Psoas muscle (tissue), 7 donors: ENCODE measurements at regions not wholly inside any gene's neighbourhood (a gene's known extent, or its start where the extent isn't known, plus 50 kb on each side); places are given as distances from the start of the nearest gene placed in this dataset.

Experiments used
- ATAC-seq, 4 donors: fragments of 200-7000 bp; cut with Tn5 transposase; one replicate each; pipeline ENCODE4 v1.9.1; 2020; ENCODE audit warnings: moderate library complexity in 3 of 4, mild to moderate bottlenecking in 2 of 4
- DNase-seq, 2 donors: peaks; one replicate each; pipeline ENCODE4 v3.0.0-alpha.2; 2020
- H3K27ac ChIP-seq: fragments of 200-600 bp; one replicate; pipeline ENCODE4 v1.8.0; 2022
- H3K27me3 ChIP-seq, 3 donors: fragments of 200-600 bp in 1 of 3; one replicate each; pipeline versions ENCODE4 v1.6.1 to v1.8.0; 2013 to 2022; ENCODE audit warnings: low read length in 2 of 3, mild to moderate bottlenecking in 2 of 3, moderate library complexity in 1 of 3; ENCODE audit not compliant: insufficient read depth in 3 of 3
- H3K36me3 ChIP-seq, 2 donors: fragments of 200-600 bp in 1 of 2; one replicate each; pipeline versions ENCODE4 v1.6.1 to v1.8.0; 2013 to 2022; ENCODE audit warnings: low read depth in 1 of 2, mild to moderate bottlenecking in 1 of 2, moderate library complexity in 1 of 2; ENCODE audit not compliant: insufficient read depth in 1 of 2
- H3K4me1 ChIP-seq: fragments of 200-600 bp; one replicate; pipeline ENCODE4 v1.8.0; 2022
- H3K4me3 ChIP-seq: fragments of 200-600 bp; one replicate; pipeline ENCODE4 v1.8.0; 2022; ENCODE audit warnings: mild to moderate bottlenecking
- H3K9me3 ChIP-seq: fragments of 200-600 bp; one replicate; pipeline ENCODE4 v1.8.0; 2022
- WGBS, 3 donors: extraction: QIAGEN DNeasy Blood & Tissue Kit; methylation state at CpG; one replicate each; pipeline versions ENCODE4 v1.1.6 to v1.1.7; 2013; 5-methylcytosine and 5-hydroxymethylcytosine counted together
- intact Hi-C, 2 donors: fragments of 100-400 bp; cut with DNase I; formaldehyde crosslinking; loops; one replicate each; pipeline versions ENCODE4 v1.11.0 to v1.14.2; 2022
- TF ChIP-seq, protein P1 (sequence below): fragments of 200-600 bp; IDR thresholded peaks from one replicate; pipeline ENCODE4 v1.8.0; 2022; ENCODE audit warnings: antibody characterized with exemption
- donor health status: healthy with polysubstance abuse.
- donor health status: DM: no; HTN: no; CAD: no; lungs with moderate emphysema.
- donor health status: Bipolar disorder and iron deficiency.
- donor health status: healthy.
- donor health status: DM: yes; HTN: yes; CAD: no.
- donor health status: DM: no; HTN: no; CAD: no.
- donor health status: DM: yes; HTN: yes; CAD: no.

- no peak overlapping the region for H3K4me3 ChIP-seq
- ATAC-seq (no peak), DNase-seq (no peak)
- peaks cover 0 to 11% (median 4%) of the 10 kb centered on the region in 3 donors for H3K27me3 ChIP-seq
- no peaks in the 10 kb centered on the region for H3K4me1 ChIP-seq
- TF ChIP-seq, protein P1, sequence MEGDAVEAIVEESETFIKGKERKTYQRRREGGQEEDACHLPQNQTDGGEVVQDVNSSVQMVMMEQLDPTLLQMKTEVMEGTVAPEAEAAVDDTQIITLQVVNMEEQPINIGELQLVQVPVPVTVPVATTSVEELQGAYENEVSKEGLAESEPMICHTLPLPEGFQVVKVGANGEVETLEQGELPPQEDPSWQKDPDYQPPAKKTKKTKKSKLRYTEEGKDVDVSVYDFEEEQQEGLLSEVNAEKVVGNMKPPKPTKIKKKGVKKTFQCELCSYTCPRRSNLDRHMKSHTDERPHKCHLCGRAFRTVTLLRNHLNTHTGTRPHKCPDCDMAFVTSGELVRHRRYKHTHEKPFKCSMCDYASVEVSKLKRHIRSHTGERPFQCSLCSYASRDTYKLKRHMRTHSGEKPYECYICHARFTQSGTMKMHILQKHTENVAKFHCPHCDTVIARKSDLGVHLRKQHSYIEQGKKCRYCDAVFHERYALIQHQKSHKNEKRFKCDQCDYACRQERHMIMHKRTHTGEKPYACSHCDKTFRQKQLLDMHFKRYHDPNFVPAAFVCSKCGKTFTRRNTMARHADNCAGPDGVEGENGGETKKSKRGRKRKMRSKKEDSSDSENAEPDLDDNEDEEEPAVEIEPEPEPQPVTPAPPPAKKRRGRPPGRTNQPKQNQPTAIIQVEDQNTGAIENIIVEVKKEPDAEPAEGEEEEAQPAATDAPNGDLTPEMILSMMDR: no peak
- no peaks in the 10 kb centered on the region for H3K36me3 ChIP-seq
- intact Hi-C loops: no loop called here
- H3K9me3 ChIP-seq: no peaks in the 10 kb centered on the region
- no peak overlapping the region for H3K27ac ChIP-seq
- 84 to 89% (median 87%) methylated on average over 5 of the region's 5 CpGs for WGBS, 3 donors
Observed at GRCh38 chr13:30042891-30043630, 192.6 kb upstream of the UBL3 start.

DNA sequence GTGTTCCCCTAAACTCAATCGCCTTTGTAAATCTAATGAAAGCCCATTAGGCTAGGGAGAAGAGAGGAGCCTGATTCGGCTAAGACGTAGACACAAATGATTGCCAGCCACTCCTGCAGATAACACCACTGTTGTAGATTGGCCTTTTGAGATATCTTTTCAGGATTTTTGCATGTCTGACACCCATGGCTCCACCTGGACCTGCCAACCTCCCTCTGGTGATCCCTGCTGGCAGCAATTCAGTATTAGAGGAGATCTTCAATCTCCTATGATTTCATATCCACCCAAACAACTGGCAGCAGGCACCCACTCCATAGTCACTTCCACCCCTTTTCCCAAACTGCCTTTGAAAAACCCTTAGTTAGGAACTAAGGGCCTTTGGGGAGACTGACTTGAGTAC lies 191.9 kb upstream of the UBL3 start:
- intact Hi-C loops: no loop called here
- Histone ChIP-seq H3K36me3 (no peaks in the 10 kb centered on the region), H3K27me3 (peaks cover 0 to 11% (median 4%) of the 10 kb centered on the region in 3 donors), H3K27ac (no peak overlapping the region), H3K4me1 (no peaks in the 10 kb centered on the region), H3K9me3 (no peaks in the 10 kb centered on the region), H3K4me3 (no peak overlapping the region)
- ATAC-seq (no peak), DNase-seq (no peak)
- TF ChIP-seq, protein P1: no peak
- 73 to 94% (median 82%) methylated on average over 3 of the region's 3 CpGs for whole genome bisulfite sequencing, 3 donors

- WGBS, 3 donors: 39 to 49% (median 45%) methylated on average over 3 of the region's 3 CpGs
- H3K27me3 ChIP-seq: peaks cover 0 to 11% (median 4%) of the 10 kb centered on the region in 3 donors
Observed at GRCh38 chr13:30039511-30039911, 189.1 kb upstream of the UBL3 start.

DNA sequence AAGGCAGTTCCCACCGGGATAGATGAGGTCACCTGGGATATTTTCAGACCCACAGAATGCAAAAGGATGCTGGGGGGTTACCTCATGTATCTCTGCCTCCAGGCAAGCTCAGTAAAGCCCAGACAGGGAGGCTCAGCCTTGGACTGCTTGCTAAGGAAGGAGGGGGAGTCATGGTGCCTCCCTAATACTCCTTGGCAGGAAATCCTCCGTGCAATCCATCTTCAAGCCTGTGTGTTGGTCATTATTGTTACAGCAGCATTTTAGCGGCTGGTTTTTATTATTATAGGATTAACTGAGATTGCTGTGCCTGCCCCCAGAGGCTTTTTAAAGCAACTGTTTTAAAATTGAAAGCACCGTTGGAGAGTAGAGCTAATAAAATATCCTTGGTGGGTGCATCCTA lies 188.5 kb upstream of the UBL3 start:
- H3K4me1 ChIP-seq: no peaks in the 10 kb centered on the region
- DNase-seq (no peak), ATAC-seq (no peak)
- H3K4me3 ChIP-seq: no peak overlapping the region
- peaks cover 0 to 11% (median 4%) of the 10 kb centered on the region in 3 donors for H3K27me3 ChIP-seq
- no peak overlapping the region for H3K27ac ChIP-seq
- WGBS, 3 donors: 22 to 30% (median 23%) methylated on average over 4 of the region's 4 CpGs
- TF ChIP-seq, protein P1: no peak
- no peaks in the 10 kb centered on the region for H3K36me3 ChIP-seq
- intact Hi-C loops: no loop called here
- no peaks in the 10 kb centered on the region for H3K9me3 ChIP-seq

More at GRCh38 chr13:30039511-30039911, 189.1 kb upstream of the UBL3 start:
- Histone ChIP-seq H3K4me1 (no peaks in the 10 kb centered on the region), H3K36me3 (no peaks in the 10 kb centered on the region), H3K4me3 (no peak overlapping the region), H3K27ac (no peak overlapping the region), H3K9me3 (no peaks in the 10 kb centered on the region)
- DNase-seq (no peak), ATAC-seq (no peak)
- TF ChIP-seq, protein P1: no peak
- intact Hi-C loops: no loop called here

DNA sequence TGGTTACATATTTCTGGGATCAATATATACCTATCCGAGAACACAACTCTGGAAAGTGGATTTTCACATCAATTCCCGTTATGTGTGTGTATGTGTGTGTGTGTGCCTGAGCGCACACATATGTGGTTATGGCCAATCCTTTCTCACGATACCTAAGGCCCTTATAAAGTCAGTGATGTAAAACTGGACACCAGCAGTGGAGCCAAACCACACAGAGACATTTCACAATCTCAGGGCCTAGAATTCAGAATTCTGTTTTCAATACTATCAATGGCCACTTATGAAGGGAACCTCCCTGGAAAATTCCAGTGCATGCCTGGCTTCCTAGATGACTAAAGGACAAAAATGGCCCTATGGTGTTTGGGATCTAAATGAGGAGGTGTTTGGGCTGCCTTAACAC lies 187.3 kb upstream of the UBL3 start:
- Histone ChIP-seq H3K4me3 (no peak overlapping the region), H3K36me3 (no peaks in the 10 kb centered on the region), H3K4me1 (no peaks in the 10 kb centered on the region), H3K27ac (no peak overlapping the region), H3K9me3 (no peaks in the 10 kb centered on the region), H3K27me3 (peaks cover 0 to 16% (median 4%) of the 10 kb centered on the region in 3 donors)
- ATAC-seq (no peak), DNase-seq (no peak)
- TF ChIP-seq, protein P1: no peak
- WGBS, 3 donors: 85 to 92% (median 92%) methylated on average over 4 of the region's 4 CpGs
- intact Hi-C loops: no loop called here
